ENCODE measurements at regions not wholly inside any gene's neighbourhood (a gene's known extent, or its start where the extent isn't known, plus 50 kb on each side); places are given as distances from the start of the nearest gene placed in this dataset.
A peak's percentile ranks its signal among the peaks of the same experiment; 100 is the strongest.
"Not testable (repeated sequence)": the region's sequence is repeated elsewhere in the genome, so short reads cannot be mapped to it uniquely, and the experiment has no call there.

DNA sequence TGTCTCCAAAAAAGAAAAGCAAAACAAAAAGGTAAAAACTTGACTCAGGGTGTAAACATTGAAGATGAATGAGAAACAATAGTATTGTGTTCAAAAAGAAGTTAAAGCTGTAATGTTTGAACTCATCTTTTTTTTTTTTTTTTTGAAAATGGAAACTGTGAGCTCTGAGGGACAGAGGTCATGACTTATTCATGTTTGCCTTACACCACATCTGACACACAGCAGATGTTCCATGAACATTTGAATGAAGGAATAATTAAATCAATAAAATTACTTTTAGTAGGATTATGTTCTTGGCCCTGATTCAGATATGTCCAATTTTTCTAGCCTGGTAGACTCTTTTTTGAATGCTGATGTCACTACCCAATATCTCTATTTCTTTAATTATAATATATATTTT lies 95.7 kb upstream of the MED13 start:
- Mint-ChIP-seq H3K9me3 (no peaks in the 10 kb centered on the region), H3K4me3 (no peak overlapping the region)

DNA sequence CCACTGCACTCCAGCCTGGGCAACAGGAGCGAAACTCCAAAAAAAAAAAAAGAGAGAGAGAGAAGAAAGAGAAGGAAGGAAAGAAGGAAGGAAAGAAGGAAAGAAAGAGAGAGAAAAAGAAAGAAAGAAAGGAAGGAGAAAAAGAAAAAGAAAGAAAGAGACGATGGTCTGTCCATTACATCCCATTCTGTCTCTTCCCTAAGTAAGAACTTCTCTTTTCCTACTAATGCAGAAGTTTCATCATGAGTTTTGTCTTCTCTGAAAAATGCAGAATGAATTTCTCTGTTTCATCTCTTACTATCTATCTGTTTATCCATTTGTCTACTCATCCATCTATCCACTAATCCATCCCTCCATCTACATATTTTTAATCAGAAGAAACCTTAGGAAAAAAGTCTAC lies 94.9 kb upstream of the MED13 start:
- no peak overlapping the region for H3K4me3 Mint-ChIP-seq
- DNase-seq (no peak), ATAC-seq (ENCODE audit: low read depth) (no peak)
- no peaks in the 10 kb centered on the region for H3K4me1 Mint-ChIP-seq
- peaks cover 8% of the 10 kb centered on the region for H3K27me3 Mint-ChIP-seq
- H3K36me3 Mint-ChIP-seq = no peaks in the 10 kb centered on the region
- H3K9me3 Mint-ChIP-seq = no peaks in the 10 kb centered on the region
- POLR2A ChIA-PET = no interaction called here
- H3K27ac Mint-ChIP-seq = no peak overlapping the region

More for the DNA sequence above, 95.7 kb upstream of the MED13 start:
- peaks cover 8% of the 10 kb centered on the region for H3K27me3 Mint-ChIP-seq
- POLR2A ChIA-PET = no interaction called here
- no peak for DNase-seq
- no peak for ATAC-seq (ENCODE audit: low read depth)
- H3K36me3 Mint-ChIP-seq = no peaks in the 10 kb centered on the region
- peaks cover 2% of the 10 kb centered on the region for H3K4me1 Mint-ChIP-seq
- H3K27ac Mint-ChIP-seq = no peak overlapping the region

DNA sequence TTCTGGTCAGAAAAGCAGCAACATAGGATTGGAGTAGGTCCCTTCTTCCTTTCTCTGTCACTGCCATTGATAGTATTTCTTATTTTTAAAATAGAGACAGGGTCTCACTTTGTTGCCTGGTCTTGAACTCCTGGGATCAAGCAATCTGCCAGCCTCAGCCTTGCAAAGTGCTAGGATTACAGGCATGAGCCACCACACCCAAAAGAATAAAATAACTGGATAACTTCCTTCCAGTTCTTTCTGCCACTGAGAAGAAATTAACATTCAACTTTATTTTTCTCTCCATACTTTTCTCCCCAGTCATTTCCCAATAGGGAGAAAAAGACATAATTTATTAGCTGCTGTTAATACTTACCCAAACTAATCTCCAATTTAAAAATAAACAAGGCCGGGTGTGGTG lies 91.9 kb upstream of the MED13 start:
- H3K4me3 Mint-ChIP-seq = no peak overlapping the region
- no peaks in the 10 kb centered on the region for H3K9me3 Mint-ChIP-seq
- no peak overlapping the region for H3K27ac Mint-ChIP-seq
- no peak for ATAC-seq (ENCODE audit: low read depth)
- H3K27me3 Mint-ChIP-seq = peaks cover 5% of the 10 kb centered on the region
- no peak for DNase-seq
- H3K4me1 Mint-ChIP-seq = no peaks in the 10 kb centered on the region
- POLR2A ChIA-PET = no interaction called here
- H3K36me3 Mint-ChIP-seq = no peaks in the 10 kb centered on the region

DNA sequence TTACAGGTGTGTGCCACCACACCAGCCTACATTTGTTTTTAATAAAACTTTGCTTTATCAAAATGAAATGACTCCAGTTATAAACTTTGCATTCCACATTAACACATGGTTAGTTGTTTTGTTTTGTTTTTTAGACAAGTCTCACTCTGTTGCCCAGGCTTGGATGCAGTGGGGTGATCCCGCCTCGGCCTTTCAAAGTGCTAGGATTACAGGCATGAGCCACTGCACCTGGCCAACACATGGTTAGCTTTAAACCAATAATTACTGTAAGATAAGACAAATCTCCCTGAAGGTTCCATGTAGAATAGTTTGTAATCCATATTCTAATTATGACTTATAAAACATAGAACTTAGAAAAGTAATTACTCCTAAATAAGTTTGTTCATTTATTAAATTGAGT lies 89.8 kb upstream of the MED13 start:
- no peak overlapping the region for H3K27ac Mint-ChIP-seq
- H3K36me3 Mint-ChIP-seq = no peaks in the 10 kb centered on the region
- ATAC-seq (ENCODE audit: low read depth) (no peak), DNase-seq (no peak)
- no peak overlapping the region for H3K4me3 Mint-ChIP-seq
- no peaks in the 10 kb centered on the region for H3K4me1 Mint-ChIP-seq
- peaks cover 8% of the 10 kb centered on the region for H3K27me3 Mint-ChIP-seq
- POLR2A ChIA-PET = no interaction called here
- no peaks in the 10 kb centered on the region for H3K9me3 Mint-ChIP-seq

DNA sequence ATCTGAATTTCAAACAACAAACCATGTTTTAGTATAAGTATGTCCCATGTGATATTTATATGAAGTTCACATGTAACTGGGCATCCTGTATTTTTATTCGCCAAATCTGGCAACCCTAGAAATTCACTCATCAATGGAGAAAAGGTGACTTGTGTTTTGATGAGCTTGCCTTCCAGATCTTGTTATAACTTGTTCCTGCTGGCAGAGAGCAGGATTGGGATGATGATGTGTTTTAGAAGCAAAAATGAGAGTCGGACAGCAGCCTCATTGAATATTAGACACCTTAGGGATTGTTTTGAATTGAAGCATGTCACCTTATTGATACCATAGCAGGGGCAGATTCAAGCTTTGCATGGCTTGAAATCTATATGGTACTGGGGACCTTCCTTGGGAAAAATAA lies 85.4 kb upstream of the MED13 start:
- Mint-ChIP-seq H3K27ac (no peak overlapping the region), H3K4me3 (no peak overlapping the region), H3K4me1 (no peaks in the 10 kb centered on the region), H3K36me3 (no peaks in the 10 kb centered on the region), H3K9me3 (no peaks in the 10 kb centered on the region), H3K27me3 (peaks cover 23% of the 10 kb centered on the region)
- DNase-seq (no peak), ATAC-seq (ENCODE audit: low read depth) (no peak)
- POLR2A ChIA-PET = no interaction called here

DNA sequence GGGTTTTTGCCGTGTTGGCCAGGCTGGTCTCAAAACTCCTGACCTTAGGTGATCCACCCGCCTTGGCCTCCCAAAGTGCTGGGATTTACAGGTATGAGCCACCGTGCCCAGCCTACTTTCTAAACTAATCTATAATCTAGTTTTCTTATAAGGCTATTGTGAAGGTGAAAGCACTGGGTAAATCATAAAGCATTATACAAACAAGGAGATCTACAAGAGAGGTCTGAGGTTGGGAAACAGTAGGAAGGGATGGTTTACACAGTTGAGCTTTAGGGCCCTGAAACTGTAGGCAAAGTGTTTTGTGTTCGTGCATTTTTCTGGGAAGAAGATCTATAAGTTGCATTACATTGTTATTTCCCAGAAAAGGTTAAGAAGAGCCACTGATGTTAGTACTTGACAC lies 84.9 kb upstream of the MED13 start:
- Mint-ChIP-seq H3K9me3 (no peaks in the 10 kb centered on the region), H3K27me3 (peaks cover 23% of the 10 kb centered on the region), H3K36me3 (no peaks in the 10 kb centered on the region), H3K4me1 (no peaks in the 10 kb centered on the region), H3K27ac (no peak overlapping the region), H3K4me3 (no peak overlapping the region)
- ATAC-seq (ENCODE audit: low read depth) (no peak), DNase-seq (no peak)
- POLR2A ChIA-PET = no interaction called here

DNA sequence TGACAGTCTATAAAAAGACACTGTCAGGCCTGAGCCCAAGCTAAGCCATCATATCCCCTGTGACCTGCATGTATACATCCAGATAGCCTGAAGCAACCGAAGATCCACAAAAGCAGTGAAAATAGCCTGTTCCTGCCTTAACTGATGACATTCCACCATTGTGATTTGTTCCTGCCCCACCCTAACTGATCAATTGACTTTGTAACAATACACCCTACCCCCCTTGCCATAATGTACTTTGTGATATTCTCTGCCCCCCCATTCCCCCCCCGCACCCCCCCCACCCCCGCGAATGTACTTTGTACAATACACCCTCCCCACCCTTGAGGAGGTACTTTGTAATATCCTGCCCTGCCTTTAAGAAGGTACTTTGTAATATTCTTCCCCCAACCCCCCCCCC lies 82.2 kb upstream of the MED13 start:
- Mint-ChIP-seq H3K27me3 (peaks cover 23% of the 10 kb centered on the region), H3K27ac (no peak overlapping the region), H3K36me3 (no peaks in the 10 kb centered on the region), H3K9me3 (no peaks in the 10 kb centered on the region), H3K4me1 (no peaks in the 10 kb centered on the region), H3K4me3 (no peak overlapping the region)
- no peak for DNase-seq
- POLR2A ChIA-PET = no interaction called here
- no peak for ATAC-seq (ENCODE audit: low read depth)

DNA sequence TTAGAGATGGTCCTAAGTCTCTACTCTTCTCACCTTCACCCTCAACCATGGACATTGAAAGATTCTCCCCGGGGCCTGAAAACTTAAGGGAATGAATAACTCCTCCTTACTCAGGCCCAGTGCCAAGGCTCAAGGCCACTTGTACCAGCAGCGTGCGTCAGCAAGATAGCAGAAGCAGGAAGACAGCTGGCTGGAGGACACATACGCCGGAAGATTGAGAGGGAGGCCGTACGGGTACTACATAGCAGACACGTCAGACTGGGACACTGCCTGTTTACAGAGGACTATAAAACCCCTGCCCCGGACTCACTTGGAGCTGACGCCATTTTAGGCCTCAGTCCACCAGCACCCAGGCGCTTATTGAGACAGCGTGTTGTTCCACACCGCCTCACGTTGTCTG lies 75.8 kb upstream of the MED13 start:
- H3K4me1 Mint-ChIP-seq = no peaks in the 10 kb centered on the region
- DNase-seq = no peak
- peaks cover 27% of the 10 kb centered on the region for H3K27me3 Mint-ChIP-seq
- no peak for ATAC-seq (ENCODE audit: low read depth)
- no peak overlapping the region for H3K27ac Mint-ChIP-seq
- H3K4me3 Mint-ChIP-seq = no peak overlapping the region
- H3K36me3 Mint-ChIP-seq = peaks cover 1% of the 10 kb centered on the region
- POLR2A ChIA-PET = no interaction called here
- H3K9me3 Mint-ChIP-seq = no peaks in the 10 kb centered on the region

DNA sequence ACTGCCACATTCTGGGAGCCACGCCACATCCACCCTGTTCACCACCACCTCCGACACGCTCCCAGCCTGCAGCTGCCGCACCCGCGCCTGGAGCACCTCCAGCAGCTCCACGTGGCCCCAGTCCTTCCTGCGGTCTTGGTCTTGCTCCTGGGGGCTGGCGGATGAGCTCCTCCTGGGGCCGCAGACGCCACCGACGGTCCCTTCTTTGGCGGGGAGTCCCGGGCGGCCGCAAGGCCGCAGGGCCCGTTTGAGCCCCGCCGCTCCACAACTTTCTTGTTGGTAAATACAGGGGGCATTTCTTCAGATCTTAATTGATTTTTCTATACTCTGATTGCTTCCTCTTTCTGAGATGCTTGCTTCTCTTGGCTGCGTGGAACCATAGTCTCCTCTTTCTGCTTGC lies 75.3 kb upstream of the MED13 start:
- Mint-ChIP-seq H3K27me3 (peaks cover 25% of the 10 kb centered on the region), H3K27ac (no peak overlapping the region), H3K4me1 (no peaks in the 10 kb centered on the region), H3K36me3 (peaks cover 1% of the 10 kb centered on the region), H3K9me3 (no peaks in the 10 kb centered on the region), H3K4me3 (no peak overlapping the region)
- DNase-seq (no peak), ATAC-seq (ENCODE audit: low read depth) (no peak)
- POLR2A ChIA-PET = no interaction called here

DNA sequence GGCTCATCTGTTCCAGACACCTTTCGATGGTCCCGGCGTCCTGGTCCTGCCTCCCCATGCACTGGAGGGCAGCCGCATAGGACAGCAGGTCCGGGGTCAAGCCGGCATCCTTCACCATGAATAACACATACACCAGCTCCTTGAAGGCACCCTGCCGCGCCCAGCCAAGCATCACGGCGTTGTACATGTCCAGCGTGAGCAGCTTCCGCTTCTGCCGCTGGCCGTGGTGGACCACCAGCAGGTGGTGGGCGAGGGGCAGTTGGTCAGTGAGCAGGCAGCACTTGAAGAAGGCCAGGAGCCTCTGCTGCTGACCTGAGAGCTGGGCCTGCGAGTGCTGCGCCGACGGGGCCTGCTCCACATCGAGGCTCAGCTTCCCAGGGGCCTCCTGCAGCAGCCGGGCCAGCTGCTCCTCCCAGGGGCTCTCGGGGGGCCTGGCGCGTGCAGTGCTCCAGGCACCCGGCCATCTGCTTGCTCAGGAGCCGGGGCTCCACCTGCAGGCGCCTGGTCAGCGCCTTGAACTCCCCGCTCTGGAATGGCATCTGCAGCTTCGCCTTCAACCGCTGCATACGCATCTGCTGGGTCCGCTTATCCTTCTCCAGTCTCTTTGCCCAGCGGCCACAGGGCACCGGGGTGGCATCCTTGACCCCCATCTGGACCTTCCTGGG lies 74.7 kb upstream of the MED13 start:
- DNase-seq; POLR2A ChIA-PET; H3K4me3 Mint-ChIP-seq; ATAC-seq (ENCODE audit: low read depth); H3K27ac Mint-ChIP-seq; H3K36me3 Mint-ChIP-seq; H3K9me3 Mint-ChIP-seq; H3K4me1 Mint-ChIP-seq: not testable (repeated sequence)
- H3K27me3 Mint-ChIP-seq = peaks cover 30% of the 10 kb centered on the region

DNA sequence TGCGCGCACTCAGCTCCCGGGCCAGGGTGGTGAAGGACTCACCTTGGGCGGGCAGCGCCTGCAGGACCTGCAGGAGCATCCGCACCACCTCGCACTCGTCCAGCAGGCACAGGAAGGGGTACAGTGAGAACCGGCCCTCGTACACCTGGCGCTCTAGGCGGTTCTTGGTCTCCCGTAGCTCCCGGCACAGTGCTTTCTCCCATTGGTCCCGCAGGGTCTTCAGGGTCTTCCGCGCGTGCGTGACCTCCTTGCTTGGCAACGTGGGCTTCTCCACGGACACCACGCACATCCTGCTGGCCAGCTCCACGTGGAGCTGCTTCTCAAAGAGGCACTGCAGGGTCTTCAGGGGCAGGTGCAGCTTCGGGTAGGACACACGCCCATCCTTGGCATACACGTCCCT lies 74.1 kb upstream of the MED13 start:
- no peak overlapping the region for H3K4me3 Mint-ChIP-seq
- peaks cover 32% of the 10 kb centered on the region for H3K27me3 Mint-ChIP-seq
- peaks cover 1% of the 10 kb centered on the region for H3K36me3 Mint-ChIP-seq
- POLR2A ChIA-PET = no interaction called here
- DNase-seq (no peak), ATAC-seq (ENCODE audit: low read depth) (no peak)
- H3K4me1 Mint-ChIP-seq = no peaks in the 10 kb centered on the region
- no peak overlapping the region for H3K27ac Mint-ChIP-seq
- no peaks in the 10 kb centered on the region for H3K9me3 Mint-ChIP-seq

DNA sequence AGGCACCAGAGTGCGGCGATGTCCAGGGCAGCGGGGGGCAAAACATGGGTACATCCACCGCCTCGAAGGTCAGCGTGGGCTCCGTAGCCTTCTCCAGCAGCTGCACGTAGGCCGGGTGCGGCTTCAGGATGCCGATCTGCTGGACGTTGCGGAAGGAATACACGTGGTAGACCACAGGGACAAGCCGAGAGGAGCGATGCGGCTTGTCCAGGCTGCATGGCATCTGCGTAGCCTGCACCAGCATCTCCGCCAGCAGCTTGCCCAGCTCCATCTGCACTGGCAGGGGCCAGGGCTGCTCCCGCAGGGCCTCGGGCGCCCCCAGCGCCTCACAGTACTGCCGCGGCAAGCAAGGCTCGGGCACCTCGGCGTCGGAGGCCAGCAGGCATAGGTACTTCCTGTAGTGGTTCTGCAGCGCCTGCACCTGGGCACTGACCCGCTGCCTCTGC lies 73.6 kb upstream of the MED13 start:
- POLR2A ChIA-PET; ATAC-seq (ENCODE audit: low read depth); H3K36me3 Mint-ChIP-seq; H3K4me1 Mint-ChIP-seq; H3K27ac Mint-ChIP-seq; H3K9me3 Mint-ChIP-seq; DNase-seq: not testable (repeated sequence)
- Mint-ChIP-seq H3K27me3 (peaks cover 32% of the 10 kb centered on the region), H3K4me3 (peak overlapping the region; percentile 30)

DNA sequence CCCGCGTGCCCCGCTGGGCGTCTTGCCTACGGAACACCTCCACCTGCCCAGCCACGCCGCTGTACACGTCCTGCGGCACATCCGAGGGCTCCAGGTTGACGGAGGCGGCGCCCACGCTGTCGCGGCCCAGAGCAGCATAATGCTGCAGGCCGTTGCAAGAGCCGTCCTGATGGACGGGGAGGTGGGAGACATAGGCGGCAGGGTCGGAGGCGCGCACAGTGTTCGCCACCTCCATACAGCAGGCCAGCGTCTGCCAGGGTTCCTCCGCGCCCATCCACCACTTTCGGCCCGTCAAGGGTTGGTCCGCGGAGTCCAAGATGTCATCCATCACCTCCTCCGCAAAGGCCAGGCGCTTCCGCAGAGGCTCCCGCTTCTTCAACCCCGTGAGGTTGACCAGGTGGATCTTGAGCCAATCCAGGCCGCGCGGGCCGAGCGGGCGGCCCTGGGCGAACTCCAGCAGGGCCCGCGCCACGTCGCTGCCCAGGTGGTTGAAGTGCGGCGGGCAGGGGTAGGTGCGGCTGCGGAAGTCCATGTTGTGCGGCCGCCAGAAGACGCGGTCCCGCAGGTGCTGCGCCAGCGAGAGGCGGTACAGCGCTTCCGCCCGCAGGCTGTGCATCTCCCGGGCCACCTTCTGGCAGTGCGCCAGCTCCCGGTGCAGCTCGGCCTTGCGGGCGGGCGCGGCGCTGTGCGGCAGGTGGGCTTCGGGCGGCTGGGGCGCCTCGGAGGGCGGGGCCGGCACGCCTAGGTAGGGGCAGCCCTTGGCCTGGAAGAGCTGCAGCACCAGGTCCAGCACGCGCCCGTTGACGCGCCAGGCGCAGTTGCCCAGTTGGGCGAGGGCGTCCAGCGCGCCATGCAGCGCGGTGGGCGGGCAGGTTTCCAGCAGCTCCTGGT lies 72.9 kb upstream of the MED13 start:
- ATAC-seq (ENCODE audit: low read depth) (peak; percentile 54), DNase-seq (peak; percentile 49)
- peak overlapping the region; percentile 30 for H3K4me3 Mint-ChIP-seq
- POLR2A ChIA-PET, H3K4me1 Mint-ChIP-seq, H3K27ac Mint-ChIP-seq, H3K36me3 Mint-ChIP-seq, H3K9me3 Mint-ChIP-seq: not testable (repeated sequence)
- peaks cover 32% of the 10 kb centered on the region for H3K27me3 Mint-ChIP-seq

DNA sequence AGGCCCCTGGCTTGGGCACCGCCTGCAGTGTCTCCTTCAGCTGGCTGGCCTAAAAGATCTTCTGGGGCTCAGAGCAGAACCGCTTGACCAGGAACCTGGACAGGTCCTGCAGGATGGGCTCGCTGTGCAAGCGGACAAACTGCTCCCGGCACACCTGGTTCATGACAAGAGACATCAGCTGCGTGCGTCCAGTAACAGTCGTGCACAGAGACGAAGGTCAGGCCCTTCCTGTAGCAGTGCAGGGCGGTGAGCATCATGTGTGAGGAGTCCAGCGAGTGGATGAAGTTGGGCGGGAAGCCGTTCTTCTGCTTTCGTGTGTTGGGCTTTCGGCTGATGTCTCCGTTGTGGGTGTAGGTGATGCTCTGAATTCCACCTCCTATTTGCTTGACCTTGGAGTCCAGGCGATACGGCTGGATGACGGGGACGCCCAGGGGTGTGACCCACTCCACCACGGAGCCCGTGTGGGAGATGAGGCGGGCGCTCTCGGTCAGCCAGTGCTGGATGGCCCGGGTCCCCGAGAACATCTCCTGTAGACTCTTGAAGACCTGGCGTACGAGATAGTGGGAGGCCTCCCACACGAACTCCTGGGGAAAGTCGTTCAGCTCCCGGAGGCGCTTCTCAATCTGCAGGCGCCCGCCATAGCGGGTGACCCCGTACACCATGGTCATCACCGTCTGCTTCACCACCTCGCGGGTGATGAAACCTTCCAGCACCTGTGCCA lies 72.1 kb upstream of the MED13 start:
- H3K27ac Mint-ChIP-seq; H3K36me3 Mint-ChIP-seq; H3K4me1 Mint-ChIP-seq; DNase-seq; H3K9me3 Mint-ChIP-seq; POLR2A ChIA-PET; ATAC-seq (ENCODE audit: low read depth): not testable (repeated sequence)
- Mint-ChIP-seq H3K27me3 (peaks cover 32% of the 10 kb centered on the region), H3K4me3 (peak overlapping the region; percentile 30)

Data from activated naive CD8-positive, alpha-beta T cell treated with anti-CD3 and anti-CD28 coated beads, Interleukin-2, amount 10 ng/mL, durations not matched to agents 7 days and 5 days (primary cell).